GM20431 (cell line): ENCODE measurements at regions not wholly inside any gene's neighbourhood (a gene's known extent, or its start where the extent isn't known, plus 50 kb on each side); places are given as distances from the start of the nearest gene placed in this dataset.
"Not testable (repeated sequence)": the region's sequence is repeated elsewhere in the genome, so short reads cannot be mapped to it uniquely, and the experiment has no call there.

Source experiments
- in situ Hi-C: fragments of 300-500 bp; cut with MseI, MboI; formaldehyde crosslinking; loops from one replicate; pipeline ENCODE4 v1.15.0; 2020; ENCODE audit warnings: low sequenced_read_pairs; ENCODE audit not compliant: unreplicated experiment

DNA sequence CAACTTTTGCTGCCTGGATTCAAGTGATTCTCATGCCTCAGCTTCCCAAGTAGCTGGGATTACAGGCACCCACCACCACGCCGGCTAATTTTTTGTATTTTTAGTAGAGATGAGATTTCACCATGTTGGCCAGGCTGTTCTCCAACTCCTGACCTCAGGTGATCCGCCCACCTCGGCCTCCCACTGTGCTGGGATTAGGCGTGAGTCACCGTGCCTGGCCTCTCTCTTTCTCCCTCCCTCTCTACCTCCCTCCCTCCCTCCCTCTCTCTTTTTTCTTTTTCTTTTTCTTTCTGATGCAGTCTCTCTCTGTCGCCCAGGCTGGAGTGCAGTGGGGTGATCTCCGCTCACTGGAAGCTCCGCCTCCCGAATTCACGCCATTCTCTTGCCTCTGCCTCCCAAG, 186.3 kb upstream of the DAB2 start:
- in situ Hi-C loops: not testable (repeated sequence)

DNA sequence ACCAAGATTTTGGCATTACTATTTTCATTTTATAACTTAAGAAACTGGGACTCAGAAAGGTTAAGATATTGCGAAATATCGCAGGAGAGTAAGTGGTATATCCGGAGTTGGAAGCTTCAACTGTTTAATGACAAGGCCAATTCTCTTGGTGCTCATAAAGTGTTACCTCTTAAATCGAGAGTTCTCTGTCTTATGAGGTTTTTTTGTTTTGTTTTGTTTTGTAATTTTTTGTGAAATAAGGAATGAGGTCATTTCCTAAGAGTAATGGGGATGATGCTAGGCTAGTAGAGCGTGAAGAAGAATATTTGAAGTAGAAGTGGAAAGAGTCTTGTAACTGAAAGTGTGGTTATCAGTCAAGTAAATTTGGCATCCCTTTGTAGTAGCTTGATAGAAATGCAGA, 183.2 kb upstream of the DAB2 start:
- in situ Hi-C loops: no loop called here

DNA sequence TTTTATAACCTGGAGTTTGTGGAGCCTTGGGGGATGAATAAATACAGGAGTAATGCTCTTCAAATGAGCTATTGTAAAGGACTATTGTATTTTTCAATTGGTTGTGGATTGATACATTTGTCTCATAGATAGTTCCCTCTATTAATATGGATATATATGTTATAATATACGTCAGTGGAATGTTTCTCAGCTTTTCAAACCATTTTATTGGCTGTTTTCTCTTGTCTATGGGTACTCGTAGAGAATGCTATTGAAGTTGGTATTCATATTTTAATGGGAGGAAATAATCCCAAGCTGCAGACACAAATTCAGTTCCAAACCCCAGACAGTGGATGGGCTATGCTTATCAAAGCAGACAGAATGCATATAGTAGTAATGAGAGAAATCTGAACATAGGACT, 181.8 kb upstream of the DAB2 start:
- in situ Hi-C loops: no loop called here

DNA sequence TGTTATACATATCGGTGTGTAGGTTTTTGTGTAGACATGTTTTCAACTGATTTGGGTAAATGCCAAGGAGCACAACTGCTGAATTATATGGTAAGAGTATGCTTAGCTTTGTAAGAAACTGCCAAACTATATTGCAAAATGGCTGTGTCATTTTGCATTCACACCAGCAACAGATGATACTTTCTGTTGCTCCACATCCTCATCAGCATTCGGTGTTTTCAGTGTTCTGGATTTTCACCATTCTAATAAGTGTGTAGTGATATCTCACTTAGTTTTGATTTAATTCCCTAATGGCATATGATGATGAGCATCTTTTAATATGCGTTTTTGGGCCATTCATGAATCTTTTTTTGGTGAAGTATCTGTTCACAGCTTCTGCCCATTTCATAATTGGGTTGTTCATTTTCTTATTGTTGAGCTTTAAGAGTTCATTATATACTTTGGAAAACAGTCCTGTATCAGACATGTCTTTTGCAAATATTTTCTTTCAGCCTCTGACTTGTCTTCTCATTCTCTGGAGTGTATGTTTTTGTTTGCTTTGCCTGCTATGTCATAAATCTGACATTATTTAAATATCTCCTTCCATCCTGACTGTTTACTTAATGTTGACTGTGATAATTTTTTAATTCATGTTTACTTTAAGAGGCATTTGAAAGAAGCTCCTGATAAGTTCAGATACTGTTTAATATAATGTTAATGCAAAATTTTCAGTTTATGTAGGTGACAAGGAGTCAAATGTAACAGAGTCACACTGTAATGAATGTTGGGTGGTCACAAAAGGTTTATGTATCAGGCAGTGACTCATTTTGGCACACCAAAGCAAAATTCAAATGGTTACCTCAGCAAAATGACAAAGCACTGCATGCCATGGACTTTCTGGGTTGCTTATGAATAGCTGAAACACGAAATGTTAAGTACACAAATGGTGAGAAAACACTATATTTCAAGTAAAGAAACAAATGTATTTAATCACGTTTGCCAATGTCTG, 181.1 kb upstream of the DAB2 start:
- in situ Hi-C loops: no loop called here

DNA sequence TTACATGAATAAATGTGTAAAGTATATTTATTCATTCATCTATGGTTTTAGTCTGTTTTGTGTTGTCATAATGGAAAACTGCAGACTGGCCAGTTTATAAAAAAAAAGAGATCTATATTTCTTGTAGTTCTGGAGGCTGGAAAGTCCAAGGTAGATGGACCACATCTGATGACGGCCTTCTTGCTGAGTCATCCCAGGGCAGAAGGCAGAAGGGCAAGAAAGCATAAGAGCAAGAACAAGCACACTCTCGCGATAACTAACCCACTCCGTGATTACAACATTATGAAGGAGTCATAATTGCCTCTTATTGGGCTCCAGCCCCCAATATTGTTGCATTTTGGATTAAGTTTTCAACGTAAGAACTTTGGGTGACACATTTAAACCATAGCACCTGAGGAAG, 180.4 kb upstream of the DAB2 start:
- in situ Hi-C loops: no loop called here

DNA sequence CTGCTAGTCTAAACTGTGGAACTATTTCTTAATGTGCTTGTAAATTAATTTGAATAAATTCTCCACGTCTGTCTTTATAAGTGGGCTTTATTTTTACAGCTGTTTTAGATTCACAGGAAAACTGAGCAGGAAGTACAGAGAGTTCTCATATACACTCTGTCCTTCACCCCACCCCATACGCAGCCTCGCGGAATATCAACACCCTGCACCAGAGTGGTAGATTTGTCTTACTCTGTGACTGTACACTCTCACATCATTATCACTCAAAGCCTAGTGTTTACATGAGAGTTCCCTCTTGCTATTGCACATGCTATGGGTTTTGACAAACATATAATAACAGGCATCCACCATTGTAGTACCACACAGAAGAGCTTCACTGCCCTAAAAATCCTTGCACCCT, 179.7 kb upstream of the DAB2 start:
- in situ Hi-C loops: no loop called here

DNA sequence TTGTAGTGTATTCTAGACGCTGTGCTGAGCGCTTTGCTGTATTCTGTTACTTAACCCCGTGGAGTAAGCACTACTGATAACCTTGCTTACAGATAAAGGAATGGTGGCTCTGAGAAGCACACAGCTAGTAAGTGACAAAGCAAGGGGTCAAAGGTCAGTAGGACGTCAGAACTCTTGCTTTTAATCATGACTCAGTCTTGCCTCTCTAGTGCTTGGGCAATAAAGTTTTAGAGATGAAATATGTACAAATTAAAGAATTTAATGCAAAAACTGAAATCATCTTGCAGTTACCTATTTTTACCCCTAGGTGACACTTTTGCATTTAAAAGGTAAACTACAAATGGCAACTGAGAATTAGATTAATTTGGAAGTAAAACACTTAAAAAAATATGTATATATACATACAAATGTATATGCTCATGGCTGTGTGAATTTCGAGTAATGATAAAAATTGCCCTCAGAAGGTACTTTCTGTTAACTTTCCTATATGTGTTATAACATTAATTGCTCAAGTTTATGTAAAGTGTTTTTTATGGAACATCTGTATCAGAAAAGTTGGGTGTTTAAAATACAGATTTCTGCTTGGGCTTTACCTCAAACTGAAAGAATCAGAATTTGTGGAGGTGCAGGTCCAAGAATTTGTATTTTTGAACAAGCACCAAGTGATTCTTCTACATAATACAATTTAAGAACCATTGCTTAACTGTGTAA, 175.1 kb upstream of the DAB2 start:
- in situ Hi-C loops: loop anchor here (10.0 to 25.0 kb wide), 3 partner anchors 95 to 1087 kb away; partner anchors contain the start of gene PTGER4

DNA sequence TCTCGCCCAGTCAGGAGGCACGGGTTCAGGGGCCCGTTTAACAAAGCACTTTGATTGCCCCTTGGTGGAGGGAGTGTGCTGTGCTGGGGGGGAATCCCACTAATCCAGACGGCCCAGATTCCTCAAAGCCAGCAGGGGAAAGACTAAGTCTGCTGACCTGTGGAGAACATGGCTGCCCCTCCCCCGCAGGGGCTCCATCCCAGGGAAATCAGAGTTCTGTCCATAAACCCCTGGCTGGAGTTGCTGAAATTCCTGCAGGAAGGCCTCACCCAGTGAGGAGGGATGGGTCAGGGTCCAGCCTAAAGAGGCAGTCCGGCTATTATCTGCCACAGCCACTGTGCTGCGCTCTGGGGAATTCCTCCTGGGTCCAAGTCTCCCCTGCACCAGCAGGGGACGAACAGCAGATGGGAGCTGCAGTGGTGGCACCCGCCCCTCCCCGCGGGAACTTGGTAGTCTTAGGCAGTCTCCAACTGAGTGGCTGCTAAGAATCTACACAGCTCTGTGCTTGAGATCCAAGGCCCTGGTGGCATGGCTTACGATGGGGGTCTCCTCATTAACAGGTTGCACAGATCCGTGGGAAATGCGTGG, 174.0 kb upstream of the DAB2 start:
- in situ Hi-C loops: loop anchor here (10.0 to 25.0 kb wide), 3 partner anchors 96 to 1089 kb away; partner anchors contain the start of gene PTGER4

DNA sequence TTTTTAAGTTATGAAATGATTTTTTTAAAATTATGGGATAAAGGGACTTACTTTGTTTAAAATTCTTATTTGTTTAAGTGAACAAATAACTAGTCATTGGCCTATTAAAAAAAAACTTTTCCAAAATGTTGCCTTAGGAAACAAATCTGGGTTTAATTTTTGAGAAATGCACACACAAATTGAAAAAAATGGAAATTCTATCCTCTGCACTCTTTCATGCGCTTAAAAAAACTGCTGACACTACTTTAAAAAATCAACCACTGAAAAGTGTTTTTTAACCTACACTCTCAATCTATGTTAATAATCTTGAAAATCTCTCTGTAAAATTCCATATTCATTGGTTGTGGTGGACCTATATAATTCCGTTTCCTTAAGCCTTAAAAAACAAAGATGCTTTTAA, 163.4 kb upstream of the DAB2 start:
- in situ Hi-C loops: loop anchor here (25.0 kb wide), 2 partner anchors 349 to 1099 kb away; partner anchors contain the start of gene PTGER4

DNA sequence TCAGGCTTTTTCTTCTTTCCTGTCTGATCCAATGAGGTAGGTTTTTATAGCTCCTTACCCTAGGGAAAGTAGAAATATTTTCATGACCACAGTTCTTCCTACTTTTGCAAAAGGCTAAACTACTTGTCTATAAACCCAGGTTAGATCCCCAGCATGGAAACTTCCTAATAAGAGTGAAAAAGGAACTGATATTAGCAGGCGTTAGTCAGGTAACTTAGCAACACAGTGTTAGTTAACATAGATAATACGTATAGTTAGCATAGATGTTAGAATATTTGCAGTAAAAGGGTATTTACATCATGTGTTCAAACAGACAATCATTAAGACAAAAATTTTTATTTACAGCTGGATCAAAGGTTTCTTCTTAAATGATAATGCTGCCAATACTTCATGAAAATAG, 162.9 kb upstream of the DAB2 start:
- in situ Hi-C loops: loop anchor here (25.0 kb wide), 2 partner anchors 350 to 1100 kb away; partner anchors contain the start of gene PTGER4

DNA sequence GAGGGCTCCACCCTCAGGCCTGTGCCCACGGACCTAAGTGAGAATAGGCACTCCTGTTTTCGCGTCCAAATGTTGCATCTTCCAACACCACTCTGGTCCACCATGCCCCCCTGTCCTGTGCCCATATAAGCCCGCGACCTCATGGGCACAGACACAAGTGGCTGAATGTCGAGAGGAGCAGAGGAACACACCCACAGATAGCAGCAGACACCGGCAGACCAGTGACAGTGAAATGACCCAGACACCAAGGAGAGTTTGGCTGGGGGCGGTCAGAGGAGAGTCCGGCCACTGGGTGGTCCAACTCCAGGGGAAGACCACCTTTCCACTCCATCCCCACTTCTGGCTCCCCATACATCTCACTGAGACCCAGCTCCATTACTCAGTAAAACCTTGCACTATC, 161.4 kb upstream of the DAB2 start:
- in situ Hi-C loops: loop anchor here (25.0 kb wide), 2 partner anchors 351 to 1101 kb away; partner anchors contain the start of gene PTGER4

DNA sequence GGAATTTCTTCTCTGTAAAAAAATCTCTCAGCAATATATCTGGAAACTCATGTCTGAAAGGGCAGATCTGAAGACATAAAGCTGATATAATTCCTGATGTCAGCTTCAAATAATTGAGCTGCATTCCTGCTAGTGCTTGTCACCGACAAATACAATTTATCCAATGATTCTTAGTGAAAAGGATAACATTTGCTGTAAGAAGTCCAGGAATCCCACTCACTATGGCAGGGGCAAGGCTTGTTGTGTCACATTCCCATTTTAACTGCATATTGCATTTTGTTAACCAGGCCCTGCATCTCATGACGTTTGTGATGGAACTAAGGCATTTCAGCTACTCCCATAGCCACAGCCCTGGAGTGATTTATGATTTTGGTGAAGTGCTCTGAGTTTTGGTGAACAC, 160.1 kb upstream of the DAB2 start:
- in situ Hi-C loops: loop anchor here (25.0 kb wide), 2 partner anchors 352 to 1102 kb away; partner anchors contain the start of gene PTGER4

DNA sequence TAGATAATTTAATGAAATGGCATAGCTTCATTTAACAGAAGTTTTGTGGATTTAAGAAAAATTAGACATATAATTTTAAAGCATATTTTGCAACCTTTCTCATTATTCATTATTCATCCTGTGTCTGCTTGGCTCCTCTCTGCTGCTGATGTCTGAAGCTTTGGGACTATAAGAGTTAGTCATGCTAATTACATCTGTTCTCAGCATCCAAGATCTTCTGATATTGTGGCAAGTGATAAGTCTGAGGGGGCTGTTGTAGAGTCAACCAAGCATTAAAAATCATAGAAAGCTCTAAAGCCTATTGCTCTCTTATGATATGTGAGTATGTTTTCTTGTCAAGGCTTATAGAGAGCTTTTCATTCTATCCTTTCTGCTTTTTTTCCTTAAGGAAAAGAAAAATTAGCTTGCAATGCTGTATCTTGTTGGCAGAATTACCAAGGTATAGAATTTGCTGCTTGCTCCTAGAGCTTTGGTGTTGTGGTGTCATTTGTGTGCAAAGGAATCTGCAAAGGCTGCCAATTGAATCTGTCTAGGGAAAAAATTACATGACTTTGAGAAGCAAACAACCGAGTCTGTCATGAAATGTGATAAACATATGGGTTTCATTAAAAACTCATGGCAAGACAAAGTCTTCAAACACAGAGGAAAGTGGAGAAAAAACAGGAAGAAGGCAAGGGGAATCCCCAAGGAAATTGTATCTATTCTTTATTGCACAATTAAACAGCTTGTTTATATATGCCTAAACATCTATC, 156.1 kb upstream of the DAB2 start:
- in situ Hi-C loops: loop anchor here (25.0 kb wide), 2 partner anchors 356 to 1106 kb away; partner anchors contain the start of gene PTGER4

DNA sequence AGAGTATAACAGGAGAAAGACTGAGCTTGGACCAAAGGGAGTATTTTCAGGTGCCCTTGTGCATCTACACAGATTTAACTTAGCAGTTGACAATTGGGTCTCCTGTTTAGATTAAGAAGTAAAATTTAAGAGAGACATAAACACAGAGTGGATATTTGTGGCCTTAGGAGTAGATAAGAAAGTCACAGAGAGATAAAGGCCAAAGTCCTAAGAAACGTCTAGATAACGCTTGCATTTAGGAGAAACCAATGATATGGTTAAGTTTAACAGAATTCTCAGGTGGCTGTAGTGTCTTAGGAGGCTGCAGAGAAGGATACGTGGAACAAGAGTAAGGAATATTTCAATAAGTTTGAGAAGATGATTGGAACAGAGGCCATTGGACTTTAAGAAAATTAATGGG, 155.0 kb upstream of the DAB2 start:
- in situ Hi-C loops: loop anchor here (25.0 kb wide), 2 partner anchors 358 to 1108 kb away; partner anchors contain the start of gene PTGER4

DNA sequence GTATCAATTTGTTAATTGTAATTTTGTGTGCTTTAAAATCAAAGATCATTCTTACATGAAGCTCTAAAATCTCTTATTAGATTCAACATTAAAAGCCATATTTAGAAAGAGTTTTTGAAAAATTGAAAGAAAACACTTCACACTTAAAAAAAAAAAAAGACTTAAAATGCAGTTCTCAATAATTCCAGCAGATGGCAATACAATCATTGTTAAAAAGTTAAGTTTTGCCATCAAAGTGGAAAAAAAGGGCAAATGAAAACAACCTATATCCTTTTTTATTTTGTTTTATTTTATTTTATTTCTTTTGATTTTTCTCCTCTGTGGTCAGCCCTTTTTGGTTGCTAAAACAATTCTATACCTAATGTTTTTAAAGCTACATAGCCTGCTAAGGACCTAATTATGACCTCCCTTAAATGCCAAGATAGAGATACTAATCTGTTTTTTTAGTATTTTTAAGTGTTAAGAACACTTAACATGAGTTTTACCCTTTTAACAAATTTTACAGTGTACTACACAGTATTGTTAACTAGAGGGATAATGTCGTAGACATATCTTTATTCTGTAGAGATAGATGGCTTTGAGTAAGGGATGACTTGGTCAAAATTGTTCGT, 154.2 kb upstream of the DAB2 start:
- in situ Hi-C loops: loop anchor here (25.0 kb wide), 2 partner anchors 358 to 1108 kb away; partner anchors contain the start of gene PTGER4

DNA sequence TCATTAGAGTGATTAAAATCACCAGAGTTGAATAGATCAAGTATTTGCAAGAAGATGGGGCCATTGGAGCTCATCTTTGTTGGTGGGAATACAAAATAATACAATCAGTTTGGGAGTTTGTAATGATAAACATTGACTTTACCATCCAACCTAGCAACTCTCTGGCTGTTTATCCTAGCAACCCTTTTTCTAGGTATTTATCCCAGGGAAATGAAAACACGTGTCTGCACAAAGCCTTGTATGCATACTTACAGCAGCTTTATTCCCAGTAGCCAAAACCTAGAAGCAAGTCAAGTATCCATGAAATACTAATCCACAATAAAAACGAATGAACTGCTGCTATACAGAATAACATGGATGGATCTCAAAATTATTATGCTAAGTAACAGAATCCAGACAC, 152.7 kb upstream of the DAB2 start:
- in situ Hi-C loops: loop anchor here (25.0 kb wide), 2 partner anchors 360 to 1110 kb away; partner anchors contain the start of gene PTGER4

DNA sequence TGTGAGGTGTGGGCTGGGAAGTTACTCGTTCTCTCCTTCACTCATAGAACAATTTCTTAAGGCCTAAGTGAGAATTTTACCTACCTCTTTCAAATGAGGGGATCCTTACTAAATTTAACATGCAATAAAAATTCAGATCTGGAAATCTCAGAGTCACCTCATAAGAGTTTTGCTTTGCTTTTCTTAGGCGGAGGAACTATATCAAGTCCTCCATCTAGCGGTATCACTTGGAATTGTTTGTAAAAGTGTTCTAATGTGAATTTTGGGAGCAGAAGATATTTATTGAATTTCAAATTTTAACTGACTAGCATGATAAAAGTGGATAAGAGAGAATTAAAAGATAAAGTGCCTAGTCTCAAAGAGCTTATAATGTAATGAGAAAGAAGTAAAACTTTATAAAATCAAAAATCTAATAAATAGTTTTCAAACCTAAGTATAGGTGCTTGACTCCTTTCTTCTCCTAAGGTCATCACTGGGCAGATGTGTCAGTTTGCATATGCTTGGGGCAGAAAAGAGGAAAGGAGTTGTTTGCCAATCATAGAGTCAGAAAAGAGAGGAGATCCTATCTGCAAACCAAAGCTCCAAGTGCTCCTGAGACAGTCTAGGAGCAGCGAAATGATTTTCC, 145.7 kb upstream of the DAB2 start:
- in situ Hi-C loops: no loop called here

DNA sequence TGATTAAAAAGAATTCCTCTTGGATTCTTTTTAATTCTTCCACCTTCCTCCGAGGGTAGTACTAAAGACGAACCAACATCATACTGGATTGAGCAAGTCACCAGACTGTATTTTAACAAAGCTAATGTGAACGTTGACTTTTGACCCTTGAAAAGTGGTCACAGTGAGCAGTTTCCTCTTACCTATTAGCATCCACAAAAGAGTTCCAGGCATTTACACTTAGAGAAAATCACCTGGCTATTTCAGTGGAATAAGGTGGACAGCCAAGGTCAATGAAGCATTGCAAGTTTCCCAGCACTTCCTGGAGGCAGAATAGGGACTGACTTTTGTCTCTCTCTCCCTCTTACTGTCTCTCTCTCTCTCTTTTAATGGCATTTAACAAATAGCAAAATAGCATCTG, 145.1 kb upstream of the DAB2 start:
- in situ Hi-C loops: no loop called here

DNA sequence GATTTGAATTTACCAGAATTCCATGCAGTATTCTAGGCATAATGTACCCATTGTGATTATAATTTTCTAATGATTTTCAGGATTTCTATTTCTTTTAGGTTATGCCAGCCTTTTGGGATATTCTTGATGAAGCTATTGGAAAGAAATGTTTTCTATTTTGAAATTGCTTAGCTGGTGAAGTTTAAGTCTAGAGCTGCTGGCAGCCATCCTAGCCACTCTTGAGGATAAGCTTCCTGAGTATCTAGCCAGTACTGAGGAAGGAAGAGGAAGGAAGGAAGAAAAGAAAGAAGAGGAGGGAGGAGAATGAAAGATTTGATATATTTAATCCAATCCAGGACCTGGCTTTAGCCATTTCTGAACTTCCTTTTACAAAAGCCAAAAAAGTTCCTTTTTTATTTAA, 142.1 kb upstream of the DAB2 start:
- in situ Hi-C loops: no loop called here
